Tibial nerve (tissue), 4 donors: ENCODE measurements at regions not wholly inside any gene's neighbourhood (a gene's known extent, or its start where the extent isn't known, plus 50 kb on each side); places are given as distances from the start of the nearest gene placed in this dataset.

Experiments
- DNase-seq, 2 donors: peaks; one replicate each; pipeline ENCODE4 v3.0.0-alpha.2; 2019; ENCODE audit warnings: low spot score in 2 of 2
- H3K27ac ChIP-seq, 4 donors: fragments of 200-600 bp; sonication (generic) in 3 of 4; one replicate each; pipeline ENCODE4 v1.5.1; 2017 to 2019; ENCODE audit warnings: mild to moderate bottlenecking in 1 of 4
- H3K27me3 ChIP-seq, 2 donors: fragments of 200-600 bp; sonication (generic) in 1 of 2; one replicate each; pipeline versions ENCODE4 v1.5.1 to v1.6.0; 2017 to 2019
- H3K36me3 ChIP-seq, 3 donors: fragments of 200-600 bp; sonication (generic); one replicate each; pipeline ENCODE4 v1.5.1; 2018 to 2019
- H3K4me1 ChIP-seq, 4 donors: fragments of 200-600 bp; sonication (generic) in 3 of 4; one replicate each; pipeline ENCODE4 v1.5.1; 2017 to 2019
- H3K4me3 ChIP-seq, 4 donors: fragments of 200-600 bp; sonication (generic) in 3 of 4; one replicate each; pipeline ENCODE4 v1.5.1; 2017 to 2019; ENCODE audit warnings: mild to moderate bottlenecking in 1 of 4, moderate library complexity in 1 of 4
- H3K9me3 ChIP-seq, 4 donors: fragments of 200-600 bp; sonication (generic) in 3 of 4; one replicate each; pipeline ENCODE4 v1.5.1; 2017 to 2019
- CTCF ChIP-seq, 5 experiments: fragments of 200-600 bp in 3 of 5; fragments of 450-650 bp in 2 of 5; sonication (generic) in 3 of 5; IDR thresholded peaks; one replicate each; pipeline ENCODE4 v1.5.1; 2016 to 2019; ENCODE audit warnings: antibody characterized with exemption in 5 of 5, mild to moderate bottlenecking in 3 of 5, moderate library complexity in 2 of 5
- EP300 ChIP-seq, 2 donors: sonication (generic); formaldehyde crosslinking; IDR thresholded peaks; one replicate each; pipeline ENCODE4 v1.6.1; 2017; ENCODE audit warnings: antibody characterized with exemption in 2 of 2, mild to moderate bottlenecking in 1 of 2
- POLR2A ChIP-seq, 2 donors: fragments of 450-650 bp; IDR thresholded peaks; one replicate each; pipeline ENCODE4 v1.6.1; 2017; ENCODE audit warnings: antibody characterized with exemption in 2 of 2, mild to moderate bottlenecking in 2 of 2, moderate library complexity in 2 of 2
- WGBS, 2 donors: methylation state at CpG; one replicate each; pipeline ENCODE4 v1.1.5; 2018; 5-methylcytosine and 5-hydroxymethylcytosine counted together

DNA sequence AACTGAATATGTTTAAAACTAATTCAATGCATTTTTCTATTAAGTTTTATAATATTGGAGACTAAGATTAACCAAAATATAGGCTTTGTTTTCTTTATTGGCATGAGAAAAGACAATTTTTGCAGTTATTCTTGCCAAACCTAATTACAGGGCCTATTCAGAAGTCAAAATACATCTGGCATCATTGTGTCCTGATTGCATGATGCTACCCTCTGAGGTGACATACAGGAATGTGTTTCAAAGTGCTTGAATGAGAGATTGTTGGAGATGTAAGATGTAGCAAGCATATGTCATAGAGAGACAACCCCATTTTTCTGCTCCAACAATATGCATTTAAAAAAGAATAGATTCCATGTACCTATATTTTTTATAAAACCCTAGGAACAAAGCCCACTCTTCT lies 1036.4 kb downstream of the PCDH18 start:
- Histone ChIP-seq H3K36me3 (no peaks in the 10 kb centered on the region), H3K4me1 (no peaks in the 10 kb centered on the region), H3K4me3 (no peak overlapping the region), H3K27ac (no peak overlapping the region), H3K9me3 (no peaks in the 10 kb centered on the region), H3K27me3 (no peaks in the 10 kb centered on the region)
- no peak for DNase-seq
- no peak for TF ChIP-seq CTCF (IDR thresholded peaks at IDR 0.05)
- TF ChIP-seq POLR2A (IDR thresholded peaks at IDR 0.05) = no peak
- no peak for TF ChIP-seq EP300 (IDR thresholded peaks at IDR 0.05)

- 78 to 79% methylated on average over 3 of the region's 3 CpGs for WGBS, 2 donors
- Histone ChIP-seq H3K4me3 (no peak overlapping the region), H3K27ac (no peak overlapping the region), H3K4me1 (no peaks in the 10 kb centered on the region), H3K27me3 (no peaks in the 10 kb centered on the region), H3K36me3 (no peaks in the 10 kb centered on the region), H3K9me3 (no peaks in the 10 kb centered on the region)
- TF ChIP-seq POLR2A (IDR thresholded peaks at IDR 0.05) (no peak), EP300 (IDR thresholded peaks at IDR 0.05) (no peak), CTCF (IDR thresholded peaks at IDR 0.05) (no peak)
- no peak for DNase-seq
Observed at GRCh38 chr4:136495076-136495475, 1037.2 kb downstream of the PCDH18 start.

- H3K27me3 ChIP-seq = no peaks in the 10 kb centered on the region
- H3K36me3 ChIP-seq = no peaks in the 10 kb centered on the region
- no peaks in the 10 kb centered on the region for H3K4me1 ChIP-seq
- H3K4me3 ChIP-seq = no peak overlapping the region
- no peak overlapping the region for H3K27ac ChIP-seq
- no peak for TF ChIP-seq CTCF (IDR thresholded peaks at IDR 0.05)
- TF ChIP-seq EP300 (IDR thresholded peaks at IDR 0.05) = no peak
- TF ChIP-seq POLR2A (IDR thresholded peaks at IDR 0.05) = no peak
- 70% methylated on average over 4 of the region's 4 CpGs for WGBS, 2 donors
- no peaks in the 10 kb centered on the region for H3K9me3 ChIP-seq
- no peak for DNase-seq
Observed at GRCh38 chr4:136489101-136489500, 1043.2 kb downstream of the PCDH18 start.

GRCh38 chr4:136484996-136485395 lies 1047.3 kb downstream of the PCDH18 start:
- H3K36me3 ChIP-seq = no peaks in the 10 kb centered on the region
- no peak for DNase-seq
- TF ChIP-seq EP300 (IDR thresholded peaks at IDR 0.05) (no peak), POLR2A (IDR thresholded peaks at IDR 0.05) (no peak), CTCF (IDR thresholded peaks at IDR 0.05) (no peak)
- H3K9me3 ChIP-seq = no peaks in the 10 kb centered on the region
- H3K27me3 ChIP-seq = no peaks in the 10 kb centered on the region
- H3K4me1 ChIP-seq = no peaks in the 10 kb centered on the region
- 89% methylated on average over 2 of the region's 2 CpGs for WGBS, 2 donors
- H3K27ac ChIP-seq = no peak overlapping the region
- no peak overlapping the region for H3K4me3 ChIP-seq

GRCh38 chr4:136476753-136477152 lies 1055.5 kb downstream of the PCDH18 start:
- DNase-seq = no peak
- H3K27me3 ChIP-seq = no peaks in the 10 kb centered on the region
- H3K4me3 ChIP-seq = no peak overlapping the region
- WGBS, 2 donors = 56 to 63% methylated on average over 1 of the region's 1 CpG
- H3K36me3 ChIP-seq = no peaks in the 10 kb centered on the region
- TF ChIP-seq POLR2A (IDR thresholded peaks at IDR 0.05) (no peak), EP300 (IDR thresholded peaks at IDR 0.05) (no peak), CTCF (IDR thresholded peaks at IDR 0.05) (no peak)
- H3K4me1 ChIP-seq = no peaks in the 10 kb centered on the region
- no peaks in the 10 kb centered on the region for H3K9me3 ChIP-seq
- no peak overlapping the region for H3K27ac ChIP-seq
